HL-60 (cell line): ENCODE measurements at regions not wholly inside any gene's neighbourhood (a gene's known extent, or its start where the extent isn't known, plus 50 kb on each side); places are given as distances from the start of the nearest gene placed in this dataset.

Source experiments
- DNase-seq, 2 experiments: peaks; one replicate each; pipeline ENCODE4 v3.0.0-alpha.2; 2010 to 2020; ENCODE audit warnings: low read depth in 1 of 2, low spot score in 1 of 2
- H3K27ac ChIP-seq: fragments of 250-450 bp; sonication (Bioruptor Pico); replicated peaks from 2 replicates; pipeline ENCODE4 v1.5.1; 2020; ENCODE audit warnings: mild to moderate bottlenecking, moderate library complexity
- H3K27me3 ChIP-seq: fragments of 250-450 bp; sonication (Bioruptor Pico); 2 replicates; pipeline ENCODE4 v1.5.1; 2021; ENCODE audit warnings: mild to moderate bottlenecking, moderate library complexity; ENCODE audit not compliant: insufficient read depth, poor library complexity, severe bottlenecking
- H3K4me3 ChIP-seq: replicated peaks from 2 replicates; pipeline ENCODE4 v1.5.1; 2011; ENCODE audit warnings: mild to moderate bottlenecking, control low read depth, low read length; ENCODE audit not compliant: insufficient read depth
- GABPA ChIP-seq: IDR thresholded peaks from 2 replicates; pipeline ENCODE4 v1.6.1; 2012; ENCODE audit warnings: low read depth
- POLR2AphosphoS5 ChIP-seq: IDR thresholded peaks from 2 replicates; pipeline ENCODE4 v1.6.1; 2012; ENCODE audit warnings: low read depth
- SPI1 ChIP-seq: IDR thresholded peaks from 2 replicates; pipeline ENCODE4 v1.6.1; 2012; ENCODE audit warnings: low read depth, mild to moderate bottlenecking, borderline replicate concordance
- TF ChIP-seq, protein P1 (sequence below): IDR thresholded peaks from one replicate; pipeline ENCODE4 v1.5.1; 2011; ENCODE audit warnings: low read length, control low read depth, inconsistent platforms; ENCODE audit not compliant: insufficient read depth
- TF ChIP-seq, protein P2 (sequence below): IDR thresholded peaks from 2 replicates; pipeline ENCODE4 v1.6.1; 2012; ENCODE audit warnings: low read depth; ENCODE audit not compliant: insufficient replicate concordance

DNA sequence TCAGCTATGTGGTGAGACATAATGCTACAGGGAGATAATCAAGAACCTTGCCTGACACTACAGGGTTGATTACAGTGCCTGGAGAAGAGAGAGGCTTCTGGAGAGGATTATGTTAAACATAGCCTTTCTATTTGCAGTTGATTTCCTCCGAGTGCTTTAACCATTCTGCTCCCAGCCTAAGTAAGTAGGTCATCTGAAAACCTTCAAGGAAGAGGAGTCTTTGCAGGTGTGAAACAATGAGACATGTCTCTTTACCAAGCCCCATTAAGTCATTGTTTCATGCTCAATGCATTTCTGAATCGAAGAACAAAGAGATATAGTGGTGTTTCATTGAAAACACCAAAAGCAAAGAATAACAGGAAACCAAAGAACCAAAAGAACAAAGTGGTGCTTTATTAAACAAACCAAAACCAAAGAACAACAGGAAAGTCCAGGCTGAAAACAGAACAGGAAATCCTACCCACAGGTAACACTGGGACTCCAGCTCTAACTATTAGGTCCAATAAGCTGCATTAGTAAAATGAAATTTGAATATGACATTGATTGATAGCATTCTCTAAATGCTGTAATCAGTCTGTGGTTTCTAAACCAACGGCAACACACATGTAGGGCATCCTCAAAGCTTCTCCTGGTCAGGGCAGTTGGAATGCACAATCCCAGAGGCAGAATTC is 113.3 kb upstream of the SPATA31D4 start:
- Histone ChIP-seq H3K4me3 (no peak overlapping the region), H3K27ac (no peak overlapping the region), H3K27me3 (no peaks in the 10 kb centered on the region)
- TF ChIP-seq GABPA: no peak
- TF ChIP-seq, protein P1, sequence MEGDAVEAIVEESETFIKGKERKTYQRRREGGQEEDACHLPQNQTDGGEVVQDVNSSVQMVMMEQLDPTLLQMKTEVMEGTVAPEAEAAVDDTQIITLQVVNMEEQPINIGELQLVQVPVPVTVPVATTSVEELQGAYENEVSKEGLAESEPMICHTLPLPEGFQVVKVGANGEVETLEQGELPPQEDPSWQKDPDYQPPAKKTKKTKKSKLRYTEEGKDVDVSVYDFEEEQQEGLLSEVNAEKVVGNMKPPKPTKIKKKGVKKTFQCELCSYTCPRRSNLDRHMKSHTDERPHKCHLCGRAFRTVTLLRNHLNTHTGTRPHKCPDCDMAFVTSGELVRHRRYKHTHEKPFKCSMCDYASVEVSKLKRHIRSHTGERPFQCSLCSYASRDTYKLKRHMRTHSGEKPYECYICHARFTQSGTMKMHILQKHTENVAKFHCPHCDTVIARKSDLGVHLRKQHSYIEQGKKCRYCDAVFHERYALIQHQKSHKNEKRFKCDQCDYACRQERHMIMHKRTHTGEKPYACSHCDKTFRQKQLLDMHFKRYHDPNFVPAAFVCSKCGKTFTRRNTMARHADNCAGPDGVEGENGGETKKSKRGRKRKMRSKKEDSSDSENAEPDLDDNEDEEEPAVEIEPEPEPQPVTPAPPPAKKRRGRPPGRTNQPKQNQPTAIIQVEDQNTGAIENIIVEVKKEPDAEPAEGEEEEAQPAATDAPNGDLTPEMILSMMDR: no peak
- no peak for TF ChIP-seq SPI1
- TF ChIP-seq, protein P2, sequence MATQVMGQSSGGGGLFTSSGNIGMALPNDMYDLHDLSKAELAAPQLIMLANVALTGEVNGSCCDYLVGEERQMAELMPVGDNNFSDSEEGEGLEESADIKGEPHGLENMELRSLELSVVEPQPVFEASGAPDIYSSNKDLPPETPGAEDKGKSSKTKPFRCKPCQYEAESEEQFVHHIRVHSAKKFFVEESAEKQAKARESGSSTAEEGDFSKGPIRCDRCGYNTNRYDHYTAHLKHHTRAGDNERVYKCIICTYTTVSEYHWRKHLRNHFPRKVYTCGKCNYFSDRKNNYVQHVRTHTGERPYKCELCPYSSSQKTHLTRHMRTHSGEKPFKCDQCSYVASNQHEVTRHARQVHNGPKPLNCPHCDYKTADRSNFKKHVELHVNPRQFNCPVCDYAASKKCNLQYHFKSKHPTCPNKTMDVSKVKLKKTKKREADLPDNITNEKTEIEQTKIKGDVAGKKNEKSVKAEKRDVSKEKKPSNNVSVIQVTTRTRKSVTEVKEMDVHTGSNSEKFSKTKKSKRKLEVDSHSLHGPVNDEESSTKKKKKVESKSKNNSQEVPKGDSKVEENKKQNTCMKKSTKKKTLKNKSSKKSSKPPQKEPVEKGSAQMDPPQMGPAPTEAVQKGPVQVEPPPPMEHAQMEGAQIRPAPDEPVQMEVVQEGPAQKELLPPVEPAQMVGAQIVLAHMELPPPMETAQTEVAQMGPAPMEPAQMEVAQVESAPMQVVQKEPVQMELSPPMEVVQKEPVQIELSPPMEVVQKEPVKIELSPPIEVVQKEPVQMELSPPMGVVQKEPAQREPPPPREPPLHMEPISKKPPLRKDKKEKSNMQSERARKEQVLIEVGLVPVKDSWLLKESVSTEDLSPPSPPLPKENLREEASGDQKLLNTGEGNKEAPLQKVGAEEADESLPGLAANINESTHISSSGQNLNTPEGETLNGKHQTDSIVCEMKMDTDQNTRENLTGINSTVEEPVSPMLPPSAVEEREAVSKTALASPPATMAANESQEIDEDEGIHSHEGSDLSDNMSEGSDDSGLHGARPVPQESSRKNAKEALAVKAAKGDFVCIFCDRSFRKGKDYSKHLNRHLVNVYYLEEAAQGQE: no peak
- TF ChIP-seq POLR2AphosphoS5: no peak
- DNase-seq: no peak

DNA sequence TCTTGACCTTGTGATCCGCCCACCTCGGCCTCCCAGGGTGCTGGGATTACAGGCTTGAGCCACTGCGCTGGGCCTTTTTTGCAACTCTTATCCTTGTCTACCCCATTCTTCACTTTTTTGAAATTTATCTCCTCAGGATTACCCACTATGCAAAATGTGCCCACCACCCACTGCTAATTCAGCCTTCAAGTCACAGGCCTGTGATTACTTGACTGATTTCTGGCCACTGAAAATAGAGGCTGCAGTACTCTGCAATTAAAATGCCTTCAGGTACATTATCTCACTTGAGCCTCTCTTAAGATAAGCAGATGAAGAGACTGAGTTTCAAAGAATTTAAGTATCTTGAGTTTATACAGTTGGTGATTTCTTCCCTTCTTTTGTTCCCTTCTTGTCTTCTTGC is 112.4 kb upstream of the SPATA31D4 start:
- Histone ChIP-seq H3K27me3 (no peaks in the 10 kb centered on the region), H3K27ac (no peak overlapping the region), H3K4me3 (no peak overlapping the region)
- no peak for DNase-seq
- TF ChIP-seq GABPA: no peak

DNA sequence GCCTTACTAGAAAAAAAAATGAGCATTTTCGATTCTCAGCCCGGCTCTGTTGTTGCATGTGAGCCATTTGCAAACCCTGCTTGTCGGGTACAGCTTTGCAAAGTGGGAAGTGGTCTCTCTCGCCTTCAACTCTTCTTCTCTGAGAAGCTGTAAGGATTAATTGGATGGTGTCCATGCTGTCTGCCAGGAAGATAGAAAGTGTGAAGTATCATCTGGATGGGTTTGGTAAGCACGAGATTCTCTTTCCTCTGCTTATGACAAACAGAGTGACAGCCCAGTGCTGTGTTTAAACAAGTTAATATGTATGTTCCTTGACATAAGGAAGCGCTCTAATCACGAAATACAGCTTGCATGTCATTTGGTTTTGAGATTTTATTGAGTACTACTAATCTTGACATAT is 109.1 kb upstream of the SPATA31D4 start:
- no peaks in the 10 kb centered on the region for H3K27me3 ChIP-seq

More for the DNA sequence above, 109.1 kb upstream of the SPATA31D4 start:
- DNase-seq: no peak
- TF ChIP-seq POLR2AphosphoS5 (no peak), SPI1 (no peak), GABPA (no peak)
- TF ChIP-seq, protein P1: no peak
- TF ChIP-seq, protein P2: no peak
- Histone ChIP-seq H3K4me3 (no peak overlapping the region), H3K27ac (no peak overlapping the region)
